GM12872 (cell line): ENCODE measurements at regions not wholly inside any gene's neighbourhood (a gene's known extent, or its start where the extent isn't known, plus 50 kb on each side); places are given as distances from the start of the nearest gene placed in this dataset.

Experiments
- CTCF ChIP-seq: IDR thresholded peaks from 3 replicates; pipeline ENCODE4 v1.5.1; 2011; ENCODE audit warnings: low read depth, mild to moderate bottlenecking, low read length, moderate library complexity; ENCODE audit not compliant: insufficient read depth

GRCh38 chr12:58503731-58504130, 416.6 kb downstream of the LRIG3 start:
- no peak for TF ChIP-seq CTCF

GRCh38 chr12:58504143-58504938, 416.0 kb downstream of the LRIG3 start:
- no peak for TF ChIP-seq CTCF

GRCh38 chr12:58509116-58509885, 411.0 kb downstream of the LRIG3 start:
- no peak for TF ChIP-seq CTCF

GRCh38 chr12:58513301-58513834, 406.9 kb downstream of the LRIG3 start:
- no peak for TF ChIP-seq CTCF

GRCh38 chr12:58513852-58514251, 406.5 kb downstream of the LRIG3 start:
- TF ChIP-seq CTCF, result no peak

GRCh38 chr12:58519839-58520238, 400.5 kb downstream of the LRIG3 start:
- TF ChIP-seq CTCF, result no peak

GRCh38 chr12:58521152-58521551, 399.2 kb downstream of the LRIG3 start:
- no peak for TF ChIP-seq CTCF
